Left lung (tissue), 4 donors: ENCODE measurements at regions not wholly inside any gene's neighbourhood (a gene's known extent, or its start where the extent isn't known, plus 50 kb on each side); places are given as distances from the start of the nearest gene placed in this dataset.

Source experiments
- ATAC-seq: fragments of 200-7000 bp; cut with Tn5 transposase; one replicate; pipeline ENCODE4 v1.9.1; 2020; ENCODE audit warnings: moderate library complexity
- DNase-seq, 4 donors: peaks; one replicate each; pipeline ENCODE4 v3.0.0-alpha.2; 2013 to 2020
- H3K27ac ChIP-seq, 2 donors: fragments of 200-600 bp; sonication (generic) in 1 of 2; one replicate each; pipeline versions ENCODE4 v1.5.0 to v1.8.0; 2020 to 2021
- H3K27me3 ChIP-seq, 2 donors: fragments of 200-600 bp; sonication (generic) in 1 of 2; one replicate each; pipeline versions ENCODE4 v1.5.0 to v1.8.0; 2020 to 2021
- H3K36me3 ChIP-seq, 2 donors: fragments of 200-600 bp; sonication (generic) in 1 of 2; one replicate each; pipeline versions ENCODE4 v1.5.0 to v1.8.0; 2020 to 2021
- H3K4me1 ChIP-seq, 2 donors: fragments of 200-600 bp; one replicate each; pipeline ENCODE4 v1.8.0; 2021
- H3K4me3 ChIP-seq, 2 donors: fragments of 200-600 bp; sonication (generic) in 1 of 2; one replicate each; pipeline versions ENCODE4 v1.5.0 to v1.8.0; 2020 to 2021; ENCODE audit warnings: mild to moderate bottlenecking in 1 of 2
- H3K9me3 ChIP-seq, 2 donors: fragments of 200-600 bp; sonication (generic) in 1 of 2; one replicate each; pipeline versions ENCODE4 v1.5.0 to v1.8.0; 2020 to 2021
- intact Hi-C, 2 donors: fragments of 100-400 bp; cut with DNase I; formaldehyde crosslinking; loops; one replicate each; pipeline versions ENCODE4 v1.11.2 to v1.14.2; 2022
- TF ChIP-seq, protein P1 (sequence below), 2 donors: fragments of 200-600 bp; sonication (generic) in 1 of 2; IDR thresholded peaks; one replicate each; pipeline versions ENCODE4 v1.5.0 to v1.8.0; 2021; ENCODE audit warnings: antibody characterized with exemption in 2 of 2
- donor health status: DM: no; HTN: yes; CAD: no.
- donor health status: DM: no; HTN: no; CAD: no.

DNA sequence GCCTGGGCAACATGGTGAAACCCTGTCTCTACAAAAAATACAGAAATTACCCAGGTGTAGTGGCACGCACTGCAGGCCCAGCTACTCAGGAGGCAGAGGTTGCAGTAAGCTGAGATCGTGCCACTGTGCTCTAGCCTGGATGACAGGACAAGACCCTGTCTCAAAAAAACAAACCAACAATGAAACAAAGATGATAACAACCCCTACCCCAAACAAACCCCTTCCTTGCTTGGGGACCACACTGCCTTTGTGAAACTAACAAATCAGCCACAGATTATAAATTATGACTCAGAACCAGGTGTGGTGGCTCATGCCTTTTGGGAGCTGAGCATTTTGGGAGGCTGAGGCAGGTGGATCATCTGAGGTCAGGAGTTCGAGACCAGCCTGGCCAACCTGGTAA lies 75.3 kb upstream of the RPH3AL start:
- H3K4me1 ChIP-seq = peaks cover 0 to 8% of the 10 kb centered on the region in 2 donors
- no peaks in the 10 kb centered on the region for H3K27me3 ChIP-seq
- TF ChIP-seq, protein P1, sequence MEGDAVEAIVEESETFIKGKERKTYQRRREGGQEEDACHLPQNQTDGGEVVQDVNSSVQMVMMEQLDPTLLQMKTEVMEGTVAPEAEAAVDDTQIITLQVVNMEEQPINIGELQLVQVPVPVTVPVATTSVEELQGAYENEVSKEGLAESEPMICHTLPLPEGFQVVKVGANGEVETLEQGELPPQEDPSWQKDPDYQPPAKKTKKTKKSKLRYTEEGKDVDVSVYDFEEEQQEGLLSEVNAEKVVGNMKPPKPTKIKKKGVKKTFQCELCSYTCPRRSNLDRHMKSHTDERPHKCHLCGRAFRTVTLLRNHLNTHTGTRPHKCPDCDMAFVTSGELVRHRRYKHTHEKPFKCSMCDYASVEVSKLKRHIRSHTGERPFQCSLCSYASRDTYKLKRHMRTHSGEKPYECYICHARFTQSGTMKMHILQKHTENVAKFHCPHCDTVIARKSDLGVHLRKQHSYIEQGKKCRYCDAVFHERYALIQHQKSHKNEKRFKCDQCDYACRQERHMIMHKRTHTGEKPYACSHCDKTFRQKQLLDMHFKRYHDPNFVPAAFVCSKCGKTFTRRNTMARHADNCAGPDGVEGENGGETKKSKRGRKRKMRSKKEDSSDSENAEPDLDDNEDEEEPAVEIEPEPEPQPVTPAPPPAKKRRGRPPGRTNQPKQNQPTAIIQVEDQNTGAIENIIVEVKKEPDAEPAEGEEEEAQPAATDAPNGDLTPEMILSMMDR (IDR thresholded peaks at IDR 0.05) = no peak
- intact Hi-C loops = no loop called here
- ATAC-seq = no peak
- H3K4me3 ChIP-seq = no peak overlapping the region
- peaks cover 0 to 14% of the 10 kb centered on the region in 2 donors for H3K9me3 ChIP-seq
- no peak overlapping the region for H3K27ac ChIP-seq
- no peaks in the 10 kb centered on the region for H3K36me3 ChIP-seq
- DNase-seq = no peak

DNA sequence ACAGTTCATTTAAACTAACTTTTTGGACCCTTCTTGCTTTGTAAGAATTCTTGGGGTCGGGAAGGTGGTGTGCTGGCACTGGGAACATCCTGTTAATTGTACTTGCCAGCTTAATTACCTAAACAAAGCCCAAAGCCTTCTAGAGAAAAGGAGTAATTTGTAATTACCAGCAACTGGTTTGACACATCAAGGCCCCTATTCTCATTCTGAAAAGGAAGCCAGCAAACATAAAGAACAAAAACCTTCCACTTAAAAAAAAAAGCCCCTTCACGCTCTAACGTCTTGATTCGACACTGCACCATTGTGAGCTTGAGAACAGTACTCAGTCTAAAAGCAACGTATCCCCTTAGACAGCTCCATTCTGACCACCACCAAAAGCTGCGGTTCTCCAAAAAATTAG lies 74.7 kb upstream of the RPH3AL start:
- H3K4me3 ChIP-seq = no peak overlapping the region

DNA sequence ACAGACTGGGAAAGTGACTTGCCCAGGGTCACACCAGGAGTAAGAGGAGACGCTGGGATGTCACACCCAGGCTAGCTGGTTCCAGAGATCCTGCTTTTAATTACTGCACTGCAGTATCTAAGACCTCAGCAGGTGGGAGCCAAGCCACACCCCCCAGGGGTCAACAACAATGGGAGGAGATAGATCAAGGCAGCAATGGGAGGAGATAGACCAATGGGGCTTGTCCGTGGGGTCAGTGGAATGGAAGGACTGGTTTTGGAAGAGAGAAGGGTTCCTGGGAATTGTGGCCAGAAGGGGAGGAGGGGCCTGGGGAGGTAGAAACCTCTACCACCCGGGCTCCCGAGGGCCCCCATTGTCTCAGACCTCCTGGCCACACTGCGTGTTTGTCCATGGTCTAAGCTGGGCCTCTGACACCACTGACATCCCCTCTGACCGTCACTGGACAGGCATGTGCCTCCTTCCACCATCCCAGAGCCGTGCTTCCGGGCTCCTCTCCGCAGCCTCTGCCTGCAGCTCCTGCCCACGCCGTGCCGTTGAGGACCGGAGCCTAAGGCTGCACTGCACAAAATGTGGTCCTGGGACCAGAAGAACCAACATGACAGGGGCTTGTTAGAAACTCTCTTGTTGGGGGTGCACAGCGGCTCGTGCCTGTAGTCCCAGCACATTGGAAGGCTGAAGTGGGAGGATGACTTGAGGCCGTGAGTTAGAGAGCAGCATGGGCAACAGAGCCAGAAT lies 69.8 kb upstream of the RPH3AL start:
- H3K36me3 ChIP-seq = no peaks in the 10 kb centered on the region
- H3K4me3 ChIP-seq = no peak overlapping the region
- no peak overlapping the region for H3K27ac ChIP-seq
- H3K27me3 ChIP-seq = no peaks in the 10 kb centered on the region
- peaks cover 0 to 43% of the 10 kb centered on the region in 2 donors for H3K4me1 ChIP-seq
- no peaks in the 10 kb centered on the region for H3K9me3 ChIP-seq
- intact Hi-C loops = no loop called here
- DNase-seq (no peak), ATAC-seq (no peak)
- TF ChIP-seq, protein P1 (IDR thresholded peaks at IDR 0.05) = no peak

More for the DNA sequence above, 74.7 kb upstream of the RPH3AL start:
- no peaks in the 10 kb centered on the region for H3K36me3 ChIP-seq
- intact Hi-C loops = no loop called here
- no peak overlapping the region for H3K27ac ChIP-seq
- DNase-seq = no peak
- H3K9me3 ChIP-seq = peaks cover 0 to 14% of the 10 kb centered on the region in 2 donors
- TF ChIP-seq, protein P1 (IDR thresholded peaks at IDR 0.05) = no peak
- ATAC-seq = no peak
- peaks cover 0 to 13% of the 10 kb centered on the region in 2 donors for H3K4me1 ChIP-seq
- H3K27me3 ChIP-seq = no peaks in the 10 kb centered on the region

DNA sequence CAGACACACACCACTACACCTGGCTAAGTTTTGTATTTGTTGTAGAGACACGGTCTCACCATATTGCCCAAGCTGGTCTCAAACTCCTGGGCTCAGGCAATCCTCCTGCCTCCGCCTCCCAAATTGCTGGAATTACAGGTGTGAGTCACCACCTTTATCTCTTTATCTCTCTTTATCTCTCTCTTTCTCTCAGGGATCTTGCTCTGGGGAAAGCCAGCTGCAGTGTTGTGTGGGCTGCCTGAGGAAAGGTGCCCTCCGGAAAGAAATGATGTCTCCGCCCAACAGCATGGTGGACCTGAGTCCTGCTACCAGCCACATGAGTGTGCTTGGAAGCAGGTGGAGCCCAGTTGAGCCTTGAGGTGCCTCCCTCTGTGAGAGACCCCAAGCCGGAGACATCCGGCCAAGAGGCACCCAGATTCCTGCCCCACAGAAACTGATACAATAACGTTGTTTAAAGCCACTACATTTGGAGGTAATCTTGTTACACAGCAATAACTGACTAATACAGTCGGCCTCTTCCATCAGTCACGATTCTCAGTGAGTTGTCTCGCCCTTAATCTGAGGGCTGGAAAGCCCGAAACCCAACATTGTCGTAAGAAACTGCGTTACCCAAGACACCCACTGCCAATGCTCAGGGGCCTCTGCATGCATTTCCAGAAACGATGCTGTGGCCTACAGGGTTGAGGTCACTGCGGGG lies 68.0 kb upstream of the RPH3AL start:
- Histone ChIP-seq H3K9me3 (no peaks in the 10 kb centered on the region), H3K27me3 (no peaks in the 10 kb centered on the region), H3K36me3 (no peaks in the 10 kb centered on the region), H3K27ac (no peak overlapping the region), H3K4me1 (peaks cover 0 to 55% of the 10 kb centered on the region in 2 donors), H3K4me3 (no peak overlapping the region)
- ATAC-seq = no peak
- DNase-seq = no peak
- intact Hi-C loops = no loop called here
- TF ChIP-seq, protein P1 (IDR thresholded peaks at IDR 0.05) = no peak

DNA sequence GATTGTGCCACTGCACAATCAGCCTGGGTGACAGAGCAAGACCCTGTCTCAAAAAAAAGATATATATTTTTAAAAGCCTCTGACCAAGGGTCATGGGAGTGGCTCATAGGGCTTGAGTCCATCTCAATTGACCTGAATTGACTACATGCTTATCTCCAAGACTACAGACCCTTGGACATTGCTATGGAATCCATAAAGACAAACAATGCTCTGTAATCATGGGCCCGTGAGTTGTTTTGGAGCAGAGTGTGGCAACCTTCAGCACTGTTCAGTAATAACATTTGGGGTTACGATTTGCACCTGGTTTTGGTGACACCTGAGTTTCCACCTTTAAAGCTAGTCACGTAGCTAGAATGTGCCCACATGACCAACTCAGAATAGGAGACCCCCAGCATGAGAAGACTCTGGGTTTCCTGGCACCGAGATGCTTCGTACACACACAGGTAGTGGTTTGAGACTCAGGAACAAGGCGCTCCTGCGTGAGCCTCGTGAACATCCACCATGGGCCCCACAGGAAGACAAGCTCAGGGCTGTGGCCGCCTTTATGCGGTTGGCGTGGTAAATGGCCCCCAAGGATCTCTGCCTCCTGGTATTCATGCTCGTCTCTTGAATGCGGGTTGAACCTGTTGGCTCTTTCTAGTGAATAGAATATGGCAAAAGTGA lies 66.6 kb upstream of the RPH3AL start:
- TF ChIP-seq, protein P1 (IDR thresholded peaks at IDR 0.05) = no peak
- H3K9me3 ChIP-seq = no peaks in the 10 kb centered on the region
- no peak overlapping the region for H3K4me3 ChIP-seq
- intact Hi-C loops = no loop called here
- H3K36me3 ChIP-seq = no peaks in the 10 kb centered on the region
- H3K27me3 ChIP-seq = no peaks in the 10 kb centered on the region
- H3K4me1 ChIP-seq = peaks cover 0 to 55% of the 10 kb centered on the region in 2 donors
- DNase-seq = no peak
- no peak overlapping the region for H3K27ac ChIP-seq
- no peak for ATAC-seq
